ENCODE measurements at regions not wholly inside any gene's neighbourhood (a gene's known extent, or its start where the extent isn't known, plus 50 kb on each side); places are given as distances from the start of the nearest gene placed in this dataset.
"Not testable (repeated sequence)": the region's sequence is repeated elsewhere in the genome, so short reads cannot be mapped to it uniquely, and the experiment has no call there.

DNA sequence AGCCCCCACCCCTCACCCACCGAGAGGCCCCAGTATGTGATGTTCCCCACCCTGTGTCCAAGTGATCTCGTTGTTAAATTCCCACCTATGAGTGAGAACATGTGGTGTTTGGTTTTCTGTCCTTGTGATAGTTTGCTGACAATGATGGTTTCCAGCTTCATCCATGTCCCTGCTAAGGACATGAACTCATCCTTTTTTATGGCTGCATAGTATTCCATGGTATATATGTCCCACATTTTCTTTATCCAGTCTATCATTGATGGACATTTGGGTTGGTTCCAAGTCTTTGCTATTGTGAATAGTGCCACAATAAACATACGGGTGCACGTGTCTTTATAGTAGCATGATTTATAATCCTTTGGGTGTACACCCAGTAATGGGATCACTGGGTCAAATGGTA, 79.2 kb downstream of the PXDC1 start:
- not testable (repeated sequence) for DNase-seq

DNA sequence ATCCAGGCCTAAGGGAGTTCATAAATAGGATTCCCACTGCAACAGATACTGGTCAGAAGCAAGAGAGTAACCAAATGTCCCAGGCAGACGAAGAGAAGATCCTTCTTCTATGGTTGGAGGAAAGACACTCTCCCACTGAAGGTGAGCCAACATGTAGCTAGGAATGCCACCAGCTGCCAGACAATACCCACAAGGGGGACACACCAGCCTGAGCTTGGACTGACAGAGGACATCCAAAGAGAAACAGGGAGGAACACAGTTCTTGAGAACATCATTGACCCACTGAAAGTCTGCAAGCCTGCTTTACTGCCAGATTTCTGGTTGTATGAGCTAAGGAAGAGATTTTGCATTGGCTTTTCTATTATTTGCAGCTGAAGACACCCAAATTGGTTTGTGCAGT, 80.1 kb downstream of the PXDC1 start:
- no peak for DNase-seq

DNA sequence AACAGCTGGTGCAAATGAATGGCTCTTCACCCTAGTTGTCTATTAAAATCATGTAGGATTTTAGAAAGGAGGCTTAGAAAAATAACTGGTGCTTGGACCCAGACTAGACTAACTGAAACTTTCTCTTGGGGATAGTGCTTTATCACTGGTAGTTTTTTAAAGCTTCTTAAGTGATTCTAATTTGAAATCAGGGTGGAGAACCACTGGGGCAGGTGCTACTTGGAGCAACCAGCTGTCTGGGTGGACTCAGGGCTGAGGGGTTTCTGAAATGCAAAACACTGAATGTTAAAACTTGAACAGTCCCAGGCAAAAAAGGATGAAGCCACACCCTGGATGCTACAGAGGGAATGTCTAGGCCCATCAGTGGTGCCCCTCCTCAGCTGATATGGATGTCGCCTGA, 81.2 kb downstream of the PXDC1 start:
- no peak for DNase-seq

DNA sequence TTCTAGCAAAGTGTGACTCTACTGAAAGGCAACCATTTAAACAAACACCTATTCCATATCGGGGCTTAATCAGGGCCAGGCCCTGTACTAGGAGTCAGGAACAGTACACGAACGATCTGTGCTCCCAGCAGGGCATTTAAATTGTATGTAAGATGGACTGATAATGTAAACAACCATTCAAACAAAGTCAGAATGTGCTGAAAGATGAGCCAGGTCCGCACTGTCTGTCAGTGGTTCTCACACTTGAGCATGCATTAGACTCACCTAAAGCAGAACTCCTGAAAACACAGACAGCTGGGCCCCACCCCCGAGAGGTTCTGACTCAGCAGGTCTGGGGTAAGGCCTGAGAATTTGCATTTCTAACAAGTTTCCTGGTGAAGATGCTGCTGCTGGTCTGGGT, 81.6 kb downstream of the PXDC1 start:
- no peak for DNase-seq

DNA sequence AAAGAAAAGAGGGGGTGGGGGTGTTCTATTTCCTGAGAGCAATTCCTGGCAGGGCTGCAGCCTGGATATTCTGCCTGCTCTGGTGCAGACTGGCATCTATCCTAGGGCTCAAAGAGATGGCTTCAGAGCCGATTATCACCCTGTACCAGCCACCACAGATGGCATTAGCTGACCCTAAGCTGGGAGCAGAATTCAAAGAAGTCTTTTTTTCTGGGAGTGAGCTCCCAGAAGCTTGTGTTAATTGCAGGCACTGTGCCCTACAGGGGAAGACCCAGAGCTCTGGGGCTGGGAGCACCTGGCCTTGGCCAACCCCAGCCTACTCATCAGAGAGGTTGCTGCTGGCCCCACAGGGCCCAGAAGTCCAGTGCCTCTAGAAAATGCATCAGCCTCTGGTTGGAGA, 85.9 kb downstream of the PXDC1 start:
- DNase-seq = no peak

DNA sequence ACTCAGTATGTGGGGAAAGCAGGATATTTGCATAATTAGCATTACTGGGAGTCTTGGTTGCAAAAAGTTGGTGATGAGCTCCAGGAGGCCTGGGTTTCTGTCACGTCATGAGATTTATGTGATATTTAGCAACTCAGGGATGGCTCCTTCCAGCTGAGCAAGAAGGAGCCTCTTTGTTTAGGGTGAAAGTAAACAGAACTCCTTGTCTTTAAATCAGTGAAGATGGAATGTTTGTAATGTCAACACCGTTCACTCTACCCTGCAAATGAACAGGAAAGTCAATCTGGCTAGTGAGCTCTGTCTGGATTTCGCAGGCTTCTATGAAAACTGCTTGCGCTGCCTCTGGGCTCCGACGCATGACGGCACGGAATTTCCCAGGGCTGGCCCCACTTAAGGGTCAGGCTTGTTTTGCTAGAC, 86.9 kb downstream of the PXDC1 start:
- DNase-seq = no peak

- no peak for DNase-seq
Observed at GRCh38 chr6:3663811-3664210, 87.7 kb downstream of the PXDC1 start.

DNA sequence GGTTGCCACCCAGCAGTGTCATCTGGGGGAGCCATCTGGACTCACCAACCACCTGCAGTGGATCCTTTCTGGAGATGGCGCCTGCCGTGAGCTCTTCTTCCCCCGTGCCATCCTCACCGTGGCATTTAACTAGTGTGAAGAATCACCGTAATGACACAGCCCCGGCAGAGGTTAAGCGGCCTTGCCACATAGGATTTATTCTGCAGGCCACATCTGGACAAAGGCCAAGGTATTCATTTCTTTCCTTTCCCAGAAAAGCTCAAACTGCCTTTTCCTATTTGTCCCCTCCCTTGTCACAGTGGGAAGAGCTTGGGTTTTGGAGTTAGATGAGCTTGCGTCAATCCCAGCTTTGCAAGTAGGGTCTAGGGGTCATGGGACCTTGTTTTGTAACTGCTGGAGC, 88.4 kb downstream of the PXDC1 start:
- DNase-seq = no peak

DNA sequence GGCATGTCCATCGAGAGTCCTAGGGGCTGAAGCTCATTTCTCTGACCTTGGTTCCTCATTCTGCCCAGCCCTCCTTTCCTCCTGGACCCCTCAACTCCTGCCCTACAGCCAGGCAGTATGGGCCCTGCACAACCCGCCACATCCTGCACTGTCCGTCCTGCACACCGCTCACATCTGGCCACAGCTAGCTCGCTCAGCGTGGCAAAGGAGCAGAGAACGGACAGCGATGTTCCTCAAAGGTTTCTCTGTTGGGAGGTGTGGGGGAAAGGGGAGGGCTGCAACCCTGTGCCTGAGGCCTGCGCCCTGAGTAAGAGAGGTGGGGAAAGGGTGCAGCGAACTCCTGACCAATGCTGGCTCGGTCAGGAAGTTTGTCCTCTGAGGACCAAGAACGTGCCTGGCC, 90.1 kb downstream of the PXDC1 start:
- no peak for DNase-seq

DNA sequence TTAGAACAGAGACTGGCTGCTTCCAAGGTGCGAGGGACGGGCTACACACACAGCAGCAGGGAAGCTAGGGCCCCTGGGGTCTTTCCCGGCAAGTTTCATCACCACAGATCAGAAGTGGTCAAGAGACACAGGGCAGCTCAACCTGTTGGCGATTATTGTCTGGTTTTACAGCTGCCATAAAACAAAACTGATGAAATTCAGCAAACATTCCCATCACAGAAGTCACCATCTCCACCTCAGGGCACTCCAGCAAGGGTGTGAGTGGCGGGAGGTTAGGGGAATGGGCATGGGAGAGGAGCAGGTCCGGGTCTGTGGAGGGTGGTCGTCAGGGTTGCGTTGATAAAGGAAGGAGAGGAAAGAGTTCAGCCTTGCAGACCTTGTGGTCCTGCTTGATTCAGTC, 91.0 kb downstream of the PXDC1 start:
- no peak for DNase-seq

- DNase-seq = no peak
Observed at GRCh38 chr6:3659748-3660147, 91.8 kb downstream of the PXDC1 start.

GRCh38 chr6:3656076-3656475, 95.4 kb downstream of the PXDC1 start:
- no peak for DNase-seq

DNA sequence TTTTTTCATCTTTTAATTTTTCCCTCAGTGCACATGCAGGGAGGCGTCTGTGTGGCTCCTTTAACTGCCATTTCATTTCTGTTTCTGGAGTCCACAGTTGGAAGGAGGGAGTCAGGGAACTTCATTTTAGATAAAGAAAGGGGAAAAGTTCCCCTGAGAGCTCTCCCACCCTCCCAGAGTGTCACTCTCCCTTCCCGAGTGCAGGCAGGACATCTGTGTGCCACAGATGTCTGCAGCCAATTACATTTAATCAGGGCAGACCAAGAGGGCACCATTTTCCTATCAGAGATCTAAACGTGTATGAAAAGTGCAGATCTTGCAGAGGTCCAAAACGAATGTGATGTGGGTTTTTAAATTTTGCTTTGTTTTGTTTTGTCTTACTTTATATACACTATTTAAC, 96.6 kb downstream of the PXDC1 start:
- DNase-seq = no peak

DNA sequence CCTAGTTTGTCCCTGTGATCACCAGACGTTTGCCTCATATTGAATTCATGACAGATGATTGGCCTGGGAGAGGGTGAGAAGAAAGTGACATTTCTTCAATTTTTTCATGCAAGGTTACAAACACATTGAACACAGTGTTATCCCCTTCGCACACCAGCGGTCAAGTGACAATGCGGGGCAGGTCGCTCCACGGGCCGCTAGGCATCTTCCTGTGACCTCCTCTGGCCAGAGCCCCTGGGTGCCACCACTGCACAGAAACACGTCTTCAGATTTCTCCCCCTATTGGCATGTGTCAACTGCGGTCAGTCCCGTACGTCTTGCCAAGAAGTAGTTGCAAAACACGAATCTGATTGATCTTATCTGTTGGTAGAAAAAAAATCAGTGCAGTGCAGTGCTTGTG, 97.1 kb downstream of the PXDC1 start:
- DNase-seq = no peak

GRCh38 chr6:3653528-3654070, 97.9 kb downstream of the PXDC1 start:
- DNase-seq = no peak

- DNase-seq = no peak
Observed at GRCh38 chr6:3651698-3652229, 99.7 kb downstream of the PXDC1 start.

GRCh38 chr6:3650959-3651697, 100.4 kb downstream of the PXDC1 start:
- DNase-seq = no peak

DNA sequence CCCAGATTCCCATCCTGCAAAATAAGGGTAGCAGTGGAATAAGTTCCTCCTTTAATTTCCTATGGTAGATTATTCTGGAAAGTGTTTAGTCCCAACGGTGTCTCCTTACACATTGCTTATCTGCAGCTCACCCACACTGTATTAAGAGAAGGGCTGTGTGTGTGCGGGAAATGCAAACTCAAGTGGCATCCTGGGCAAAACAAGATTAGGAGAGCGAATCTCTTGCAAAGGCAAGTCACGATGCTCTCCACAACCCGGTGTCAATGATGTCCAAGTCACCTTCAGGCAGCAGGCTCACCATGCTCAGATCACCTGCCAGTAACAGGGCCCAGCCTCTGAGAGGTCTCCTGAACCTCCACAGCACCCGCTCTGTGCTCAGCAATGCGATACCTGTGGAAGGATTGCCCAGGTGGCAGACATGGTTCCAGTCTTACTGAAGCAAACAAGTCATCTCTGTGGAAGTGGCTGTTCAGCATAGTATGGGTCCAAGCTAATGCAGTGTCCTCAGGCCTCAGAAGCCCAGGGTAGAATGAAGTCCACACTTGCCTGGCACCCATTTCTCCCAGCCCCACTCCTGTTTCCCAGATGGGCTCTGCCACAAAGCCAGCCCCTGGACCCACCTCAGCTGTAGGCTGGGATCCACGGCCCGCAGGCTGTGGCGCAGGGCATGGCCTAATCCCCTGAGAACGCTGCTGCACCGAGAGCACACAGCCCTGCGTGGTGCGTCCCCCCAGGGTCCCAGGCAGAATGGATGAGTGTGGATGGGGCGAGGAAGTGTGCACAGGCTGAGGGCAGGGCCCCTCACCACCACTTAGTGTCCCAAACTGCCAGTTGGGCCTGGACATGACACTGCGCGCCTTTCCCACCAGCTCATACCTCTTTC, 101.2 kb downstream of the PXDC1 start:
- DNase-seq = no peak

DNA sequence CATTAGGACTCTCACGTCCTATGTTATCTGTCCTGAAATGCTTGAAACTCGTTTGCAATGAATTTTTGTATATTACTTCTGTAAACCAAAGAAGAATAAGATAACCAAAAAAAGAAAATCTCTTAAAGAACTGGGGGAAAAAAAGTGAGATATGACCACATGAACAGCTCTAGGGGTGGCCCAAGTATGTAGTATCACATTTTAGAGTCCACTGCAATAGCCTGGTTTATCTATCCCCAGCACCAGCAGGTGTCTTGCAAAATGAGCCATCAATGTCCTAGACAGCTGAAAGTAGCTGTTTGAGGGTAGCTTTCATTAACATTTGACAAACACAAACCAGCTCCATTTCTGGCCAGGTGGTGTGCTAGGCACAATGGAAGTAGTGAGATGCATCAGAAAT, 102.8 kb downstream of the PXDC1 start:
- no peak for DNase-seq

DNA sequence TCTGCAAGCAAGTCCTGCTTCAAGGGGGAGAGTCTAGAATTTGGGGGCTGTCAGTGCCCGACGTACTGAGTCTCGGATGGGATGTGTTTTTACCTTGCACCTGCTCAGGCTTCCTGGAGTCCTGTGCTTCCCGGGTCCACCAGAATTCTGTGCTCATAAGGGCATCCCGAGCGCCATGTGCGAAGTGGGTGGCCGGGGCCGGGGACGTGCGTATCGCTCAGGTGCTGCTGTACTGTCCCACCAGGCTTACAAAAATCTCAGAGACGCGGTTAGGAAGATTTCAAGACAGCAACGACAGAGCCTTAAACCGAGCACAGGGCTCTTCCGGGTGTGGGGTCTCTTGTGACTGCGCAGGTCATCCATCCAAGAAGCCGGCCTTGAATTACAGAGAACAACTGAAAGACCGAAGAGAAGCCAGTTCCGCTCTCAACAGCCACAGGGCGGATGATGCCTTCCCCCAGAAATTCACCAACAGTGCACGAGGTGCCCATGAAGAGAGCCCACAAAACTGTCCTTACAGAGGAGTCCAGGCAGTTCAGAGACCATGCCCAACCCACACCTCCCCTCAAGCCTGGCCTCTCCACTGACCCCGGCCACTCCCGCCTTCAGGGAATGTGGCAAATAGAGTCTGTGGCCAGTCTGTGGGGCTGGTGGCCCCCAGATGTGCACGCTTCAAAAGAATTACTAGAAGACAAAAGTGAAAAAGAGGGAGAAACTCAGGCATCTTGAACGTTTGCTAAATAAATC, 104.7 kb downstream of the PXDC1 start:
- DNase-seq = no peak

GRCh38 chr6:3644739-3645012, 106.8 kb downstream of the PXDC1 start:
- DNase-seq = no peak

DNA sequence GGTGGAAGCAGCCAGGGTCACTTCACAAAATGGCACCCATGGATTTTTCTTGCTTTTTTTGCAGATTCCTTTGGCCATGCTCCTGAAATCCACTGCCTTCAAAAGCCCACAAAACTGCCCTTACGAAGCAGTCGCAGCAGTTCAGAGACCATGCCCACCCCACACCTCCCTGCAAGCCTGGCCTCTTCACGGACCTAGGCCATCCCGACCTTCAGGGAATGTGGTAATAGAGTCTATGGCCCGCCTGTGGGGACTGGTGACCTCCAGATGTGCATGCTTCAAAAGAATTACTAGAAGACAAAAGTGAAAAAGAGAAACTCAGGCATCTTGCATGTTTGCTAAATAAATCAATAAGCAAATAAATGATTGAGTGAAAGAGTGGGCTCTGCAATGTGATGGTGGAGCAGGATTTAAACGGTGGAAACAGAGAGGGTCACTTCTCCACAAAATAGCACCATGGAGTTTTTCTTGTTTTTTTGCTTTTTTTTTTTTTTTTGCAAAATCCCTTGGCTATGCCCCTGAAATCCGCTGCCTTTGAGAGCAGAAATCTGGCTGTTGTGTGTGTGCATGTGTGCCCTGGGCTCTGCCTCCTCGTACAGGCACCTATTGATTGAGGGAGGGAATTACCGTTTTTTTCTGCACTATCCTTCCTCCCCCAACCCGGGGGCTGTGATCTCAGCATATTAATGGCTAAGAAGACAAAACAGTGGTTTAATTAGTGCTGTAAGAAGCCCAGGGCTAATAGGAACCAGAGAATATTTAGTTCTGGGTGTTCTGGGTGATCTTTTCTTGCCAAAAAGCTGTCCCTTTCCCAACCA, 107.4 kb downstream of the PXDC1 start:
- DNase-seq = no peak

- no peak for DNase-seq
Observed at GRCh38 chr6:3640868-3641267, 110.6 kb downstream of the PXDC1 start.
